ENCODE measurements at regions not wholly inside any gene's neighbourhood (a gene's known extent, or its start where the extent isn't known, plus 50 kb on each side); places are given as distances from the start of the nearest gene placed in this dataset.

- no peak for TF ChIP-seq POLR2AphosphoS5 (IDR thresholded peaks at IDR 0.05; ENCODE audit: borderline replicate concordance, low read depth, low read length)
- no peak for TF ChIP-seq EZH2 (IDR thresholded peaks at IDR 0.05)
Measured at GRCh38 chr4:156615066-156615531, 356.5 kb downstream of the PDGFC start.
